ENCODE measurements at regions not wholly inside any gene's neighbourhood (a gene's known extent, or its start where the extent isn't known, plus 50 kb on each side); places are given as distances from the start of the nearest gene placed in this dataset.

DNA sequence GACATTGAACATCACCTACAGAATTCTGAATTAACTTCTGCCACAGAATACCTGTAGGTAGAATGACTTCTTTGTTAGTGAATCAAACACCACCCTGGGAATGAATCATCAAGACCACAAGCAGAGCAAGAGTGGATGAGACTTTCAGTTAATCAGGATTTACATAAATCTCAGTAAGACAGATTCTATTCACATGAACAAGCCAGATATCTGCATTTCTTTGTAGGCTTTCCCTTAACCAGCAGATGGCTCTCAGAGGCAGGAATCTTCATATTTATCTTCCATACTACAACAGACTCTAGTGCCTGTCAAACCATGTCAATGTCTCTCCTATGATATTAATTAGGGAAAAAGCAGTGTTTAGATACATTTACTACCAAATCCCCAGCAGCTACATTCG lies 412.1 kb downstream of the KLF12 start:
- TF ChIP-seq, protein P1, sequence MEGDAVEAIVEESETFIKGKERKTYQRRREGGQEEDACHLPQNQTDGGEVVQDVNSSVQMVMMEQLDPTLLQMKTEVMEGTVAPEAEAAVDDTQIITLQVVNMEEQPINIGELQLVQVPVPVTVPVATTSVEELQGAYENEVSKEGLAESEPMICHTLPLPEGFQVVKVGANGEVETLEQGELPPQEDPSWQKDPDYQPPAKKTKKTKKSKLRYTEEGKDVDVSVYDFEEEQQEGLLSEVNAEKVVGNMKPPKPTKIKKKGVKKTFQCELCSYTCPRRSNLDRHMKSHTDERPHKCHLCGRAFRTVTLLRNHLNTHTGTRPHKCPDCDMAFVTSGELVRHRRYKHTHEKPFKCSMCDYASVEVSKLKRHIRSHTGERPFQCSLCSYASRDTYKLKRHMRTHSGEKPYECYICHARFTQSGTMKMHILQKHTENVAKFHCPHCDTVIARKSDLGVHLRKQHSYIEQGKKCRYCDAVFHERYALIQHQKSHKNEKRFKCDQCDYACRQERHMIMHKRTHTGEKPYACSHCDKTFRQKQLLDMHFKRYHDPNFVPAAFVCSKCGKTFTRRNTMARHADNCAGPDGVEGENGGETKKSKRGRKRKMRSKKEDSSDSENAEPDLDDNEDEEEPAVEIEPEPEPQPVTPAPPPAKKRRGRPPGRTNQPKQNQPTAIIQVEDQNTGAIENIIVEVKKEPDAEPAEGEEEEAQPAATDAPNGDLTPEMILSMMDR (IDR thresholded peaks at IDR 0.05; ENCODE audit: insufficient read depth, low read length, missing control alignments), result peak; percentile 42
- no peak for DNase-seq (ENCODE audit: low read depth, low spot score)
- POLR2A ChIA-PET, result no interaction called here
- no peak overlapping the region for H3K4me3 ChIP-seq (ENCODE audit: low read depth, low read length)
- CTCF ChIA-PET, result interaction anchor here (0.8 to 2.2 kb wide), 12 partner anchors 8 to 1537 kb away, joined by 3 to 14 read pairs (median 4); no protein-coding TSS in a partner anchor

DNA sequence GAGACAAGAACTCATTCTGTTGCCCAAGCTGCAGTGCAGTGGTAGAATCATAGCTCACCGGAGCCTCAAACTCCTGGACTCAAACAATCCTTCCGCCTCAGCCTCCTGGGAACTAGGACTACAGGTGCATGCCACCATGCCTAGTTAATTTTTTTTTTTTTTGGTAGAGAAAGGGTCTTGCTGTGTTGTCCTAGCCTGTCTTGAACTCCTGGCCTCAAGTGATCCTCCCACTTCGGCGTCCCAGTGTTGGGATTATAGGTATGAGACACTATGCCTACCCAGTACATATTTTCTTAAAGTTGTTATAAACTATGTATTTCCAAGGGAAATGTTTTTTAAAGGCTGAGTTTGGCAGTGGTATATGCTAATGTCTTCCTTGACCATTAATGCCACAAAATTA lies 412.6 kb downstream of the KLF12 start:
- no peak for DNase-seq (ENCODE audit: low read depth, low spot score)
- no peak overlapping the region for H3K4me3 ChIP-seq (ENCODE audit: low read depth, low read length)
- ChIA-PET CTCF (interaction anchor here (0.7 kb wide), 1 partner anchor 10 kb away, joined by 4 read pairs; no protein-coding TSS in a partner anchor), POLR2A (no interaction called here)
- TF ChIP-seq, protein P1 (IDR thresholded peaks at IDR 0.05; ENCODE audit: insufficient read depth, low read length, missing control alignments), result no peak

DNA sequence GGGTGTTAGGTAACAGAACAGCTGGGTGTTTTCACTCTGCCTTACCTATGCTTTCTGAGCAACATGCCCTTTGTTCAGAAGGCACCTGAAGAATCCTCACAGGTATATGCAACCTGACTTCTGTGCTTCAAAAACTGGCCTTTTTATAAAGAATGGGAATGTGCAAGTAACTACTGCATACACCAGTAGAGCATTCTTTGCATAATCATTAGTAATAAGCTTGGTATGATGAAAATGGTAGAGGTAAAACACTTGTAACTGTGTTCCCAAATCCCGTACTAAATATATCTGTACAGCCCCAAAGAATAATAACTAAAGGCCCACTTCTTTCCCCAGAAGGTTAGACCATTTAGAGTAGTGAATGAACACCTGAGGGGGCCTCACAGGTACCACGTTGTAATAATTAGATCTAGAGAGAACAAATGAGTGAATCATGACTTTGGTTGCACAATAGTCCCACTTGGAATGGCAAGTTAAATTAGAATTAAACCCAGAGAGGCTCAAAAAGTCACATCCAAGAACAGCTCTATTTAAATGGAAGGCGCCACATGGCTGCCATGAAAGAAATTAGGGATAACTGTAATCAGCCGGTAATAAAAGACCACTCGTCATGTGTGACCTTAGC lies 413.9 kb downstream of the KLF12 start:
- no peak overlapping the region for H3K4me3 ChIP-seq (ENCODE audit: low read depth, low read length)
- TF ChIP-seq, protein P1 (IDR thresholded peaks at IDR 0.05; ENCODE audit: insufficient read depth, low read length, missing control alignments), result no peak
- DNase-seq (ENCODE audit: low read depth, low spot score), result no peak
- ChIA-PET CTCF (interaction anchor here (1.0 to 1.4 kb wide), 3 partner anchors 880 to 1539 kb away, joined by 3 to 4 read pairs (median 3); no protein-coding TSS in a partner anchor), POLR2A (no interaction called here)

DNA sequence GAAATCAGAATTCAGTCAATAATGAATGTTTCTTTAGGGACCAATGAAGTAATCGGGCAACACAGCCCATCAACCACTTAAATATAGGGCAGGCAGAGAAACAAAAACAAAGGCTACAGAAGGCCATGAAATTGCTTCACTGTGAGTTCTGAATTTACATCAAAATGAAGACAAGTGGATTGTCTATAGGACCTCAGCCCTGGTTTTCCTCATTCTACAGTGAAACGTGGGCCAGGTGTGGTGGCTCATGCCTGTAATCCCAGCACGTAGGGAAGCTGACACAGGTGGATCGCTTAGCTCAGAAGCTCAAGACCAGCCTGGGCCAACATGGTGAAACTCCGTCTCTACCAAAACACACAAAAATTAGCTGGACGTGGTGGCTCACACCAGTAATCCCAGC lies 416.0 kb downstream of the KLF12 start:
- H3K4me3 ChIP-seq (ENCODE audit: low read depth, low read length), result no peak overlapping the region
- POLR2A ChIA-PET, result interaction anchor here (0.7 kb wide), 1 partner anchor 1275 kb away, joined by 3 read pairs; no protein-coding TSS in a partner anchor
- TF ChIP-seq, protein P1 (IDR thresholded peaks at IDR 0.05; ENCODE audit: insufficient read depth, low read length, missing control alignments), result no peak
- CTCF ChIA-PET, result no interaction called here
- no peak for DNase-seq (ENCODE audit: low read depth, low spot score)

DNA sequence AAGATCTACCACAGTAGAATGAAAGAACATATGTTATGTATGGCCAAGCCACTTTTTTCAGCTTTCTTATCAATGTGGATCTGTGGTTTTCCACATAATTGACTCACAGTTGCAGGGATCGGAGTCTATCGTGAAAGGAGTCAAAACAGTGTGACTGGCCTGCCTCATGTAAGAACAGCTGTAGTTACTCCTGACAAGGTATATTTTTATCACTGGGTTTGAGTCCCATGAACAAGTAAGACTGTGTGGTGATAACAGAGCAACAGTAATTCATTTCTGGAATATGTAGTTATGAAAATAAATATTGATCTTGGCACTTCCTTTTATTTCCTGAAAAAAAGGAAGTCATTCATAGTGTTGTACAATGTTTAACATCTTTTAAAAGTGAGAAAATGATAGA lies 416.6 kb downstream of the KLF12 start:
- no peak for DNase-seq (ENCODE audit: low read depth, low spot score)
- POLR2A ChIA-PET, result interaction anchor here (0.7 kb wide), 1 partner anchor 1276 kb away, joined by 3 read pairs; no protein-coding TSS in a partner anchor
- CTCF ChIA-PET, result no interaction called here
- TF ChIP-seq, protein P1 (IDR thresholded peaks at IDR 0.05; ENCODE audit: insufficient read depth, low read length, missing control alignments), result no peak
- no peak overlapping the region for H3K4me3 ChIP-seq (ENCODE audit: low read depth, low read length)

DNA sequence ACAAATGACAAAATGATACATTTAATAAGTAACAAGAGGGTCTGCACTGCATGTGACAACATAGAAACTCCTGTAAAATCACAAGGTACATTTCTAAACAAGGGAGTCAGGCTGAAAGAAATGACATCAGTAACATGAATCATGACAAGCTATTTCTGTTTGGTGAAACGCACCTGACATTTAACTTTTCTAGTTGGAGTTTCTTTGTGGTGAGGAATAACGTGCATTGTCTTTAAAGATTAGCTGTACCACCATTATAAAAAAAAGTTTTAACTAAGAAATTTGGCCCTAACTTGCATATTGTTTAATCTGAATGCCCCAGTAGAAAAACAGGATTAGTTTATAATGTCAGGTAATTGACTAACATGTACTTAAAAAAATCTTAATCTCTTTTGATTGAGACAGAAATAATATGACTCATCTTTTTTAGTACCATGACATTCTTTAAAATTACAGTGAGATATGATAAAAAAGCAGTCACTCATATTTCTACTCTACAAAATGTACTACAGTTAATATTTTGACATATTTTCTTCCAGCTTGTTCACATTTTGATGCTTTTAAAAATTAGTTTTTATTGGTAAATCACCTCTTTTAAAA lies 418.2 kb downstream of the KLF12 start:
- no peak overlapping the region for H3K4me3 ChIP-seq (ENCODE audit: low read depth, low read length)
- ChIA-PET CTCF (interaction anchor here (1.4 to 1.5 kb wide), 2 partner anchors 9 to 1542 kb away, joined by 3 to 4 read pairs; no protein-coding TSS in a partner anchor), POLR2A (no interaction called here)
- DNase-seq (ENCODE audit: low read depth, low spot score), result no peak
- TF ChIP-seq, protein P1 (IDR thresholded peaks at IDR 0.05; ENCODE audit: insufficient read depth, low read length, missing control alignments), result no peak
